ENCODE measurements at regions not wholly inside any gene's neighbourhood (a gene's known extent, or its start where the extent isn't known, plus 50 kb on each side); places are given as distances from the start of the nearest gene placed in this dataset.
A peak's percentile ranks its signal among the peaks of the same experiment; 100 is the strongest.

DNA sequence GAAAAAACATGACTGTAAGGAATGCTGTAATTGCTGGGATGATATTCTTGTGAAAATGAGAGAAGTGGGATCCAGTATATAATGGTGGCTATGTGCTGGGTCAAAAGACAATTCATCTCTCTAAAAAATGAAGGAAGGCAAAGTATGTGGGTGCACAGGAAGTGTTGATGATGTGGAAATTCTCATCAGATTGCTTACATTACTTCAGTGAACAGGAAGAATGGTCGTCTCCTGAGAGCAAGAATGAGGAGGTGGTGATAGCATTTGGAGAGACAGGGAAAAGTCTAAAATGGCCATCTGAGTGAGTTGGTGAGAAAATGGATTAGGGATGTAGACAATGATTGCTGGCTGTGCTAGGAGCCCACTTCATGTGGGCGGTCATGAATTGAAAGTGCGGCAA lies 253.5 kb upstream of the NREP start:
- TF ChIP-seq, protein P1, sequence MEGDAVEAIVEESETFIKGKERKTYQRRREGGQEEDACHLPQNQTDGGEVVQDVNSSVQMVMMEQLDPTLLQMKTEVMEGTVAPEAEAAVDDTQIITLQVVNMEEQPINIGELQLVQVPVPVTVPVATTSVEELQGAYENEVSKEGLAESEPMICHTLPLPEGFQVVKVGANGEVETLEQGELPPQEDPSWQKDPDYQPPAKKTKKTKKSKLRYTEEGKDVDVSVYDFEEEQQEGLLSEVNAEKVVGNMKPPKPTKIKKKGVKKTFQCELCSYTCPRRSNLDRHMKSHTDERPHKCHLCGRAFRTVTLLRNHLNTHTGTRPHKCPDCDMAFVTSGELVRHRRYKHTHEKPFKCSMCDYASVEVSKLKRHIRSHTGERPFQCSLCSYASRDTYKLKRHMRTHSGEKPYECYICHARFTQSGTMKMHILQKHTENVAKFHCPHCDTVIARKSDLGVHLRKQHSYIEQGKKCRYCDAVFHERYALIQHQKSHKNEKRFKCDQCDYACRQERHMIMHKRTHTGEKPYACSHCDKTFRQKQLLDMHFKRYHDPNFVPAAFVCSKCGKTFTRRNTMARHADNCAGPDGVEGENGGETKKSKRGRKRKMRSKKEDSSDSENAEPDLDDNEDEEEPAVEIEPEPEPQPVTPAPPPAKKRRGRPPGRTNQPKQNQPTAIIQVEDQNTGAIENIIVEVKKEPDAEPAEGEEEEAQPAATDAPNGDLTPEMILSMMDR (IDR thresholded peaks at IDR 0.05; ENCODE audit: control insufficient read depth, insufficient read depth, low read depth, low read length, missing control alignments), result no peak
- no peak overlapping the region for H3K4me3 ChIP-seq (ENCODE audit: control insufficient read depth, low read depth, low read length)

GRCh38 chr5:112006721-112007120 lies 249.7 kb upstream of the NREP start:
- H3K4me3 ChIP-seq (ENCODE audit: control insufficient read depth, low read depth, low read length), result no peak overlapping the region
- no peak for DNase-seq (ENCODE audit: low read depth)

More for the DNA sequence above, 253.5 kb upstream of the NREP start:
- DNase-seq (ENCODE audit: low read depth), result no peak

GRCh38 chr5:112005623-112005930 lies 248.6 kb upstream of the NREP start:
- TF ChIP-seq, protein P1 (IDR thresholded peaks at IDR 0.05; ENCODE audit: control insufficient read depth, insufficient read depth, low read depth, low read length, missing control alignments), result no peak
- DNase-seq (ENCODE audit: low read depth), result no peak
- H3K4me3 ChIP-seq (ENCODE audit: control insufficient read depth, low read depth, low read length), result no peak overlapping the region

More at GRCh38 chr5:112006721-112007120, 249.7 kb upstream of the NREP start:
- TF ChIP-seq, protein P1 (IDR thresholded peaks at IDR 0.05; ENCODE audit: control insufficient read depth, insufficient read depth, low read depth, low read length, missing control alignments), result no peak

GRCh38 chr5:112004867-112005622 lies 248.1 kb upstream of the NREP start:
- no peak overlapping the region for H3K4me3 ChIP-seq (ENCODE audit: control insufficient read depth, low read depth, low read length)
- TF ChIP-seq, protein P1 (IDR thresholded peaks at IDR 0.05; ENCODE audit: control insufficient read depth, insufficient read depth, low read depth, low read length, missing control alignments), result no peak
- no peak for DNase-seq (ENCODE audit: low read depth)

- no peak overlapping the region for H3K4me3 ChIP-seq (ENCODE audit: control insufficient read depth, low read depth, low read length)
- no peak for DNase-seq (ENCODE audit: low read depth)
- TF ChIP-seq, protein P1 (IDR thresholded peaks at IDR 0.05; ENCODE audit: control insufficient read depth, insufficient read depth, low read depth, low read length, missing control alignments), result no peak
Measured at GRCh38 chr5:112002376-112002775, 245.4 kb upstream of the NREP start.

DNA sequence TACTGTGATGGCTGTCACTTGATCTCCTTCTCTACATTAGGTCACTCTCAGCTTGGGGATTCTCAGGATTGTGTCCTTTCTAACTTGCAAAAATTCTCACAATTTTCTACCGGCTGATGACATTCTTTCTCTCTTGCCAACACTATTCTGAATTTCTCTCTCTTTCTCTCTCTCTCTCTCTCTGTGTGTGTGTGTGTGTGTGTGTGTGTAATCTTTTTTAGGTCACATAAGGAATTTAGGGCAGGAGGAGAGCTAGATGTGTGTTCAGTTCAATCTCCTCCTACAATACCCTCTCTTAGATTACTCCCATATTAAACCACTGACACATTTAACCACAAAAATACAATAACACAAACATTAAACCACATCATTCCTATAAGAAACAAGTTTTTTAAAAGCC lies 242.3 kb upstream of the NREP start:
- DNase-seq (ENCODE audit: low read depth), result peak; percentile 59
- H3K4me3 ChIP-seq (ENCODE audit: control insufficient read depth, low read depth, low read length), result no peak overlapping the region
- TF ChIP-seq, protein P1 (IDR thresholded peaks at IDR 0.05; ENCODE audit: control insufficient read depth, insufficient read depth, low read depth, low read length, missing control alignments), result no peak

Measured in AG09309 (cell line).